ENCODE measurements at regions not wholly inside any gene's neighbourhood (a gene's known extent, or its start where the extent isn't known, plus 50 kb on each side); places are given as distances from the start of the nearest gene placed in this dataset.

DNA sequence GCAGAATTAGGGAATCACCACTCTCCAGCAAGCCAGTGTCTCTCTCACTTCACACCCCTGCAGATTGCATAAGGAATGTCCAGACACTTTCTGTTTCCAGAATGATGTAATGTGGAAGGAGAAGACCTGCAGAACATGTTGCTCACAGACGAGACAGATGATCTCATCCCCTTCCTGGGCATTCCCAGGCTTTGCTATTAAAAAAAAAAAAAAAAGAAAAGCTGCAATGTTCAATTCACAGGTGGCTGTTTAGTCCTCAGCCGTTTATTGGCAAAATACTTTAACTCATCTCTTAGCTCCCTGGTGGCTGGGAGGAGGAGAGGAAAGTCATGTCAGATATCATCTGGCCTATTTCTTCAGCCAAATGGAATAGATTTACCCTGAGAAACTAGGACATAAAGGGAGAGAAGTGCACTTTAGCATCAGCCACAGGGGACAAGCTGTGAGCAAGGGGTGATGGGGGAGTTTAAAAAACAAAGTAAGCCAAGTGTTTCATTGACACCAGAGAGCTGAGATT is 95.9 kb upstream of the TNC start:
- DNase-seq (no peak), ATAC-seq (no peak)
- intact Hi-C loops (cut with micrococcal nuclease), result no loop called here
- H3K36me3 ChIP-seq (ENCODE audit: control insufficient read depth, insufficient read depth, low read length), result no peaks in the 10 kb centered on the region
- Mint-ChIP-seq H3K27me3 (ENCODE audit: low read depth in 2 of 2) (peaks cover 11 to 12% of the 10 kb centered on the region in 2 donors), H3K36me3 (no peaks in the 10 kb centered on the region), H3K27ac (no peak overlapping the region), H3K4me1 (no peaks in the 10 kb centered on the region), H3K4me3 (no peak overlapping the region), H3K9me3 (no peaks in the 10 kb centered on the region)
- 38% methylated on average over 1 of the region's 2 CpGs for WGBS (ENCODE audit: insufficient coverage)
- H3K27ac ChIP-seq (ENCODE audit: low read length), result no peak overlapping the region
- no peaks in the 10 kb centered on the region for H3K4me1 ChIP-seq (ENCODE audit: control insufficient read depth, insufficient read depth, low read length)
- no peaks in the 10 kb centered on the region for H3K9me3 ChIP-seq (ENCODE audit: control insufficient read depth, insufficient read depth, low read length)
- no peak overlapping the region for H3K4me3 ChIP-seq (ENCODE audit: low read length)
- H3K27me3 ChIP-seq (ENCODE audit: control insufficient read depth, insufficient read depth, low read length), result no peaks in the 10 kb centered on the region
- no peak for TF ChIP-seq CTCF (IDR thresholded peaks at IDR 0.05)

DNA sequence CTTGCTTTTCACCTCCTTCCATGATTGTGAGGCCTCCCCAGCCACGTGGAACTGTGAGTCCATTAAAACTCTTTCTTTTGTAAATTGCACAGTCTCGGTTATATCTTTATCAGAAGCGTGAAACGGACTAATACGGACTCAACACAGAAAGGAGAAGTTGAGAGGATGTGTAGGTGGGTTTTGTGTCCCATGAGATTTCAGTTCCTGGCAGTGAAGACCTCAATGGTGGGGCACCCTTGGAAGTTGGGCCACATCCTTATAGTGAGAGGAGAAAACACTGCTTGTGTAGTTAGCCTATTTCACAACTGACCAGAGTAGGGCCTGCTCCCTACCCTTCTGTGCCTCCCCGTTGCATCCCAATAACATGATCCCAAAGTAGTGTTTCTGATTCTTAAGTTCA is 98.9 kb upstream of the TNC start:
- Histone ChIP-seq H3K4me3 (ENCODE audit: low read length) (no peak overlapping the region), H3K9me3 (ENCODE audit: control insufficient read depth, insufficient read depth, low read length) (no peaks in the 10 kb centered on the region), H3K36me3 (ENCODE audit: control insufficient read depth, insufficient read depth, low read length) (no peaks in the 10 kb centered on the region), H3K4me1 (ENCODE audit: control insufficient read depth, insufficient read depth, low read length) (no peaks in the 10 kb centered on the region), H3K27ac (ENCODE audit: low read length) (no peak overlapping the region), H3K27me3 (ENCODE audit: control insufficient read depth, insufficient read depth, low read length) (no peaks in the 10 kb centered on the region)
- intact Hi-C loops (cut with micrococcal nuclease), result no loop called here
- DNase-seq, result no peak
- no peak for TF ChIP-seq CTCF (IDR thresholded peaks at IDR 0.05)
- no peaks in the 10 kb centered on the region for H3K4me1 Mint-ChIP-seq
- H3K27me3 Mint-ChIP-seq (ENCODE audit: low read depth in 2 of 2), result peaks cover 0 to 9% of the 10 kb centered on the region in 2 donors
- no peaks in the 10 kb centered on the region for H3K36me3 Mint-ChIP-seq
- H3K27ac Mint-ChIP-seq, result no peak overlapping the region
- no peaks in the 10 kb centered on the region for H3K9me3 Mint-ChIP-seq
- ATAC-seq, result no peak
- H3K4me3 Mint-ChIP-seq, result no peak overlapping the region
- WGBS (ENCODE audit: insufficient coverage), result 84% methylated on average over 6 of the region's 6 CpGs

GRCh38 chr9:115220319-115221005 is 102.5 kb upstream of the TNC start:
- H3K27ac ChIP-seq (ENCODE audit: low read length), result no peak overlapping the region
- H3K27me3 ChIP-seq (ENCODE audit: control insufficient read depth, insufficient read depth, low read length), result no peaks in the 10 kb centered on the region
- no peak for ATAC-seq
- H3K4me3 ChIP-seq (ENCODE audit: low read length), result no peak overlapping the region
- no peaks in the 10 kb centered on the region for H3K4me1 Mint-ChIP-seq
- no peak overlapping the region for H3K27ac Mint-ChIP-seq
- H3K9me3 ChIP-seq (ENCODE audit: control insufficient read depth, insufficient read depth, low read length), result no peaks in the 10 kb centered on the region
- H3K4me3 Mint-ChIP-seq, result no peak overlapping the region
- intact Hi-C loops (cut with micrococcal nuclease), result no loop called here
- WGBS (ENCODE audit: insufficient coverage), result 91% methylated on average over 8 of the region's 8 CpGs
- no peak for DNase-seq
- H3K27me3 Mint-ChIP-seq (ENCODE audit: low read depth in 2 of 2), result peaks cover 0 to 10% of the 10 kb centered on the region in 2 donors
- no peaks in the 10 kb centered on the region for H3K36me3 Mint-ChIP-seq
- no peaks in the 10 kb centered on the region for H3K4me1 ChIP-seq (ENCODE audit: control insufficient read depth, insufficient read depth, low read length)
- no peaks in the 10 kb centered on the region for H3K36me3 ChIP-seq (ENCODE audit: control insufficient read depth, insufficient read depth, low read length)
- no peaks in the 10 kb centered on the region for H3K9me3 Mint-ChIP-seq
- TF ChIP-seq CTCF (IDR thresholded peaks at IDR 0.05), result no peak

GRCh38 chr9:115223471-115223870 is 105.5 kb upstream of the TNC start:
- Mint-ChIP-seq H3K27me3 (ENCODE audit: low read depth in 2 of 2) (peaks cover 0 to 2% of the 10 kb centered on the region in 2 donors), H3K36me3 (no peaks in the 10 kb centered on the region), H3K4me3 (no peak overlapping the region), H3K4me1 (no peaks in the 10 kb centered on the region), H3K9me3 (no peaks in the 10 kb centered on the region), H3K27ac (no peak overlapping the region)
- H3K4me3 ChIP-seq (ENCODE audit: low read length), result no peak overlapping the region
- H3K4me1 ChIP-seq (ENCODE audit: control insufficient read depth, insufficient read depth, low read length), result no peaks in the 10 kb centered on the region
- 0% methylated on average over 1 of the region's 3 CpGs for WGBS (ENCODE audit: insufficient coverage)
- intact Hi-C loops (cut with micrococcal nuclease), result no loop called here
- no peak for ATAC-seq
- H3K36me3 ChIP-seq (ENCODE audit: control insufficient read depth, insufficient read depth, low read length), result no peaks in the 10 kb centered on the region
- no peaks in the 10 kb centered on the region for H3K9me3 ChIP-seq (ENCODE audit: control insufficient read depth, insufficient read depth, low read length)
- no peak for DNase-seq
- no peaks in the 10 kb centered on the region for H3K27me3 ChIP-seq (ENCODE audit: control insufficient read depth, insufficient read depth, low read length)
- TF ChIP-seq CTCF (IDR thresholded peaks at IDR 0.05), result no peak
- H3K27ac ChIP-seq (ENCODE audit: low read length), result no peak overlapping the region

All from natural killer cell (primary cell).